GDM1 (cell line): ENCODE measurements at regions not wholly inside any gene's neighbourhood (a gene's known extent, or its start where the extent isn't known, plus 50 kb on each side); places are given as distances from the start of the nearest gene placed in this dataset.
"Not testable (repeated sequence)": the region's sequence is repeated elsewhere in the genome, so short reads cannot be mapped to it uniquely, and the experiment has no call there.

ENCODE experiments used
- DNase-seq: peaks from one replicate; lab custom pipeline; 2025; lab: John Stamatoyannopoulos, UW

- peak; percentile 55 for DNase-seq
These were observed 83.2 kb downstream of the MANEA start for GRCh38 chr6:95660544-95660943.

DNA sequence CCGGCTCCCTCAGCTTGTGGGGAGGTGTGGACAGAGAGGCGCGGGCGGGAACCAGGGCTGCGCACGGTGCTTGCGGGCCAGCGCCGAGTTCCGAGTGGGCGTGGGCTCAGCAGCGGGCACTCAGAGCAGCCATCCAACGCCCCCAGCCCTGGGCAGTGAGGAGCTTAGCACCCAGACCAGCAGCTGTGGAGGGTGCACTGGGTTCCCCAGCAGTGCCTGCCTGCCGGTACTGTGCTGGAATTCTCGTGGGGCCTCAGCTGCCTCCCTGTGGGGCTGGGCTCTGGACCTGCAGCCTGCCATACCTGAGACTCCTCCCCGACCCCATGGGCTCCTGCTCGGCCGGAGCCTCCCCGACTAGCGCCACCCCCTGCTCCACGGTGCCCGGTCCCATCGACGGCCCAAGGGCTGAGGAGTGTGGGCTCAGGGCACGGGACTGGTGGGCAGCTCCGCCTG is 92.7 kb downstream of the MANEA start:
- DNase-seq = no peak

DNA sequence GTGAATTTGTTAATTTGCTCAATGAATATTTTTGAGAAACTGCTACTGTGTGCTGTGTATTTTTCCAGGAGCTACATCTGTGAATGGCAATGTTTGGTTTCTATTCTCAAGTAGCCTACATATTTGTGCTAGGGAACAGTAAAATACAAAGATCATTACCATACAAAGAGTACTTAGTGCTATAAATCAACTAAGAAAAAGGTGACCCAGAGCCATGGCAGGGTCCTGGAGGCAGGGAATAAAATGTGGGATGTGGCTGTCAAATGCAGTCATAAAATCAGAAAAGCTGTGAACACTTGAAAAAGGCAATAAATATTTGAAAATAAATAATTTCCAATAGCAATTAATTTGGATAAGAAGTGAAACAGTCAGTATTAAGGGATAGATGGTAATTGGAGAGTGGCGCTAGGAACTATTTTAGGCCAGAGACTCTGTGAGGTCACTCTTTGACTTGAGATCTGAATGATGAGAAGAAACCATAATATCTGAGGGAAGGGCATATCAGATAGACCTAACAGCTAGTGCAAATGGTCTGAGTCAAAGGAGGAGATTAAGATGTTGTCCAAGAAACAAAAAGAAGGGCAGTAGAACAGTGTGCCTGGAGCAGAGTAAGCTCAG is 98.8 kb downstream of the MANEA start:
- DNase-seq = no peak

GRCh38 chr6:95679981-95680380 is 102.6 kb downstream of the MANEA start:
- no peak for DNase-seq

DNA sequence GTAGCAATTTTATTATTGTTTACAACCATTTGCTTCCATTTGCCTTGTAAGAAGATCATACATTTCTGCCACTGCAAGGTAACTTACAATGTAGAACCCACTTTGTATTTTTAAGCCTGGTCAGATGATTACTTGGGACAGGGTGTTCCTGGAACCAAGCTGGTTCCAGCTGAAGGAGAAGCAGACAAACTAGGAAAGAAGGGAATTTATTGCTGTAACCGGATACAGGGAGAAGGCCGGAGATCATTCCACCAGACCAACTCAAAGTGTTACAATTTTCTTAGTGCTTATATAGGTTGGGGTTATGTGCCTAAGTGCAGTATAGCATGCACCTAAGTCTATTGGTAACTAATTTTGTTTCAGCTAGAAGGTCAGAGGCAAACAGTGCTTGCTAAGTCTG is 104.4 kb downstream of the MANEA start:
- no peak for DNase-seq

GRCh38 chr6:95682476-95682875 is 105.1 kb downstream of the MANEA start:
- no peak for DNase-seq

DNA sequence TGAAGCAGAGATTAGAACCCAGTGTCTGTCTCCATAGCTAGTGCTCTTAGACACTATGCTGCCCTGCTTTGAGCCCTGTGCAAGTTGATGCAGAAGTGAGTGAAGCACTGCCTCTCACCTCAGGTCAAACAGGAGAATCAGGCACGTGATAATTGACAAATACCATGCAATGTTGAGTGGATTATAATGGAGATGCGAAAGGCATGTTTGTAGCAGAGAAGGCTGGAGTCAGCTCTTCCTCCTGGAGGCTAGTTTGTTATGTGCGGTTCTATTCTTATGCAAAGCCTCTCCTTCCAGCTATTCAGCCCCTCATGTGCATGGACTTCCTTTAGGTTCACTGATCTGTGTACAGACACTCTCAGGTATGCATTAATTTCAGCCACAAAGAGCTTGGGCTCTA is 108.5 kb downstream of the MANEA start:
- DNase-seq = no peak

DNA sequence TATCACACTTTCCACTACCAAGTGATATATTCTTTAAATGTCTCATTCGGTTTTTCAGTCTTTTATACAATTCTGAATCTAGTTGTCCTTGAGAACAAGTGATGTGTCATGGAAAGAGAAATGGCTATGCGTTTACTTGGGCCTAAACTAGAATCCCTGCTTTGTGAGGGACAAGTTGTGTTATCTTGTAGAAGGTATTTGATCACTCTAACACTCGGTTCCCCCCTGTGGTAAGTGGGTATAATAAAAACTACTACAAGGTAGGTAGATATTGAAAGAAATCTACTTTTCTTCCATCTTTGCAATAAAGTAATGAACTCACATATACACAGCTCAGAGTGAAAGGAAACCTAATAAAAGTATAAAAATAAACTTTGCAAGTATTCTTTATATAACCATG is 108.9 kb downstream of the MANEA start:
- no peak for DNase-seq

DNA sequence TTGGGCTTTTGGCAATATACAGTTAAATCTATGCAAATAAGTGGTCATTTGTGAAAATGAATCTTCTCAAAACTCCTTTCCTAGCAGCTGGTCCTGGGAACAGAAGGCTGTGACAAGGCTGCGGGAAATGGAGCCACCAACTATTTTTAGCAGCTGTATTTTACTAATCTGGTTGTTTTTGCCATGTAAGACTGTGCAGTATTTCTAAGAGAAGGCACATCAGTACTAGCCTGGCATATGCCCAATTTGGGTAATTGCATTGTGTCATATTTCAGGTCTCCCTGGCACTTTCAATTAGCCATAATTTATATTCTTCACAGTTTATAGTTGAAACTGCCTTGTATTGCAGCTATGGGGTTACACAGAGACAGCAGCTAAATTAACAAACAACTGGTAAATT is 109.6 kb downstream of the MANEA start:
- DNase-seq = no peak

GRCh38 chr6:95687839-95688238 is 110.5 kb downstream of the MANEA start:
- DNase-seq = no peak

DNA sequence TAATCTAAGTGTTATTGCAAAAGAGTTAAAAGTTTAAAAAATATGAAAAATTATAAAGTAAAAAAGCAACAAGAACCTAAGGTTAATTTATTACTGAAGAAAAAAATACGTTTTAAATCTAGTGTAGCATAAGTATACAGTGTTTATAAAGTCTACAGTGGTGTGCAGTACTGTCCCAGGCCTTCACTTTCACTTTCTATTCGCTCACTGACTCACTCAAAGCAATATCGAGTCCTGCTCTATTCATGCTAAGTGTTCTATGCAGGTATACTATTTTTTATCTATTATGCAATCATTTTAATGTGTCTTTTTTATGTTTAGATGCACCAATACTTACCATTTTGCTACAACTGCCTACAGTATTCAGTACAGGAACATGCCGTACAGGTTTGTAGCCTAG is 113.0 kb downstream of the MANEA start:
- DNase-seq = no peak

DNA sequence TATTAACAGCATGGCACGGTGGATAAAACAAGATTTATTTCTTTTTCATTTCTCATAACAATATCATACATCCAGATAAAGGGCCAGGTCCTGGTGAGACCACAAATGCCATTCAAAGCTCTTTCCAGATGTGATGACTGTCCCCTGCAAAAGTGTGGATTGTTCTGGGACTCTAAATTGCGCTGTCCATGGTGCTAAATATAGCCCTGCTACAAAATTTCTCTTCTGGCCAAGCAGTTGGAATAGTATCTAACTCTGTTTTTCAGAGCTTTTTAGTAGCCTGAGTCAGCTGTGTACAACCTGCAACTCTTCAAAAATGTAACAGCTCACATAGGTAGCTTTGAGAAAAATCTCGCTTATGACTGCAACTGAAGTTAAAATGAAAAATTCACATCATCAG is 115.8 kb downstream of the MANEA start:
- no peak for DNase-seq

DNA sequence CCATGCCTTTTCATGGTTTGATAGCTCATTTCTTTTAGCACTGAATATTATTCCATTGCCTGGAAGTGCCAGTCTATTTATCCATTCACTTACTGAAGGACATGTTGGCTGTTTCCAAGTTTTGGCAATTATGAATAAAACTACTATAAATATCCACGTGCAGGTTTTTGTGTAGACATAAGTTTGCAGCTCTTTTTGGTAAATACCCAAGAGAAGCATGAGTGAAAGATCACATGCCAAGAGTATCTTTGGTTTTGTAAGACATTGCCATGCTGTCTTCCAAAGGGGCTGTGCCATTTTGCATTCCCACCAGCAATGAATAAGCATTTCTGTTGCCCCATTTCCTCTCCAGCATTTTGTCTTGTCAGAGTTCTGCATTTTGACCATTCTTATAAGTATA is 120.9 kb downstream of the MANEA start:
- DNase-seq = no peak

DNA sequence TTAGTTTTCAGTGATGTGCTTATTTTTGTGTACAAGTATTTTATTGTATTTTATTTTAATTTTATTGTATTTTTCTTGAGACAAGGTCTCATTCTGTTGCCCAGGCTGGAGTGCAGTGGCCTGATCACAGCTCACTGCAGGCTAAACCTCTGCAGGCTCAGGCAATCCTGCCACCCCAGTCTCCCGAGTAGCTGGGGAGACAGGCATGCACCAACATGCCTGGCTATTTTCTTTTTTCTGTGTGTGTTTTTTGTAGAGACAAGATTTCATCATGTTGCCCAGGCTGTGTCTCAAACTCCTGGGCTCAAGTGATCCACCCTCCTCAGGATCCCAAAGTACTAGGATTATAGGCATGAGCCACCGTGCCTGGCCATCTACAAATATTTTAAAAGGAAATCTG is 146.3 kb downstream of the MANEA start:
- DNase-seq = no peak

GRCh38 chr6:95725344-95725743 is 148.0 kb downstream of the MANEA start:
- DNase-seq = no peak

DNA sequence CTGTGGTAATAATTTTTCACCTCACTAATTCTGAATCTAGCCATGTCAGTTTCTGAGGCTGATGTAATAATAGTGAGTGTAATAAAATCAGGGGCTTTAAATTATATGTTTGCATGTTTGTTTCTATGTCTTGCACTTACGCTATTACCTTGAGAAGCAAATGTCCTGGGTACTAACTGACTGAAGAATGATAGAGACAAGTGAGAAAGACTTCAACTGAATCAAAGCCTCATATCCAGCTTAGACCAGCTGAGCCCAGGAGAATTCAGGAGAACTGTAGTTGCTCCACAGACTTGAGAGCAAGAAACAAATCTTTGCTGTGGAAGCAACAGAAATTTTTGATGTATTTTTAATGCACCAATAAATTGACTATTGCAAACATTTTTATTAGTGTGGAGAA is 162.8 kb downstream of the MANEA start:
- no peak for DNase-seq

- DNase-seq = no peak
These were observed 163.7 kb downstream of the MANEA start for GRCh38 chr6:95741045-95741444.

DNA sequence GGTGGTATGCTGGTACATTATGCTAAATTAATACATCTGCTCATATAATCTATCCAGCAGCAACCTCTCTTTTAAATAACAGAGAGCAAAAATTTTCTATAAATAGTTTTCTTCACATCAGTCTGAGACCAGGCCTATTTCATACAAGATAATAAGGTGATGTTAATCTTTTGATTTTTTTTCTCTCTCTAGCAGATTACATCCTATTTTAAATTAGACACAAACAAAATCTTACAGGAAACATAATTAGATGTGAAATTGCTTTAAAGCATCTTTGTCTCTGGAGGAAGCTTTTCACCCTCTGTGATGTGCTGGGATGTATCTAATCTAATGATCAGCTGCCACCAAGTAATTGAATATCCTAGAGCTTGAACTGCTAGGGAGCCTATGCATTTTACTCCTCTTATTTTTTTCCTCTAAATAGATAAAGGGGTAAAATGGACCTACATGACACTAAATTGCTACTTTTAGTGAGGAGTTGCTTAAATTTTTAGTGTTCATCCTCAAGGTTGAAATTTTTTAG is 165.5 kb downstream of the MANEA start:
- no peak for DNase-seq

DNA sequence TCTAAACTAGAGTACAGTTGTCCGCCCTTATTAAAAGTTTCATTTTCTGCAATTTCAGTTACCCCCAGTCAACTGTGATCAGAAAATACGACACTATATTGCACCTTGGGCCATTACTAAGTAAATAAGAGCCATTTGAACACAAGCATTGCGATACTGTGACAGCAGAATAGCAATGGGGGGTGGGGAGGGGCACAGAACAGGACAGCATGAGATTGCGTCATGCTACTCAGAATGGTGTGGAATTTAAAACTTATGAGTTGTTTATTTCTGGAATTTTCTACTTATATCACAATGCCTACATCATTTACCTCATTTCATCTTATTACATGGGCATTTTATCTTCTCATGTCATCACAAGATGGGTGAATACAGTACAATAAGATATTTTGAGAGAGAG is 166.3 kb downstream of the MANEA start:
- DNase-seq = no peak

DNA sequence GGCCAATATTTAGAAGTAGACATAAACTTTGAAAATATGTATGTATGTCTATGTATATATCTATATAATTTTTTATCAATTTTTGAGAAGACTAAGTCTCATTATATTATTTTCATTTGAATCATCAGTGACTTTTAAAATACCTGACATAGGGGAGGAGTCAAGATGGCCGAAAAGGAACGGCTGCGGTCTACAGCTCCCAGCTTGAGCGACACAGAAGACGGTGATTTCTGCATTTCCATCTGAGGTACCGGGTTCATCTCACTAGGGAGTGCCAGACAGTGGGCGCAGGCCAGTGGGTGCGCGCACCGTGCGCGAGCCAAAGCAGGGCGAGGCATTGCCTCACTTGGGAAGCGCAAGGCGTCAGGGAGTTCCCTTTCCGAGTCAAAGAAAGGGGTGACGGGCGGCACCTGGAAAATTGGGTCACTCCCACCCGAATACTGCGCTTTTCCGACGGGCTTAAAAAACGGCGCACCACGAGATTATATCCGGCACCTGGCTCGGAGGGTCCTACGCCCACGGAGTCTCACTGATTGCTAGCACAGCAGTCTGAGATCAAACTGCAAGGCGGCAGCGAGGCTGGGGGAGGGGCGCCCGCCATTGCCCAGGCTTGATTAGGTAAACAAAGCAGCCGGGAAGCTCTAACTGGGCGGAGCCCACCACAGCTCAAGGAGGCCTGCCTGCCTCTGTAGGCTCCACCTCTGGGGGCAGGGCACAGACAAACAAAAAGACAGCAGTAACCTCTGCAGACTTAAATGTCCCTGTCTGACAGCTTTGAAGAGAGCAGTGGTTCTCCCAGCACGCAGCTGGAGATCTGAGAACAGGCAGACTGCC is 181.1 kb downstream of the MANEA start:
- not testable (repeated sequence) for DNase-seq

DNA sequence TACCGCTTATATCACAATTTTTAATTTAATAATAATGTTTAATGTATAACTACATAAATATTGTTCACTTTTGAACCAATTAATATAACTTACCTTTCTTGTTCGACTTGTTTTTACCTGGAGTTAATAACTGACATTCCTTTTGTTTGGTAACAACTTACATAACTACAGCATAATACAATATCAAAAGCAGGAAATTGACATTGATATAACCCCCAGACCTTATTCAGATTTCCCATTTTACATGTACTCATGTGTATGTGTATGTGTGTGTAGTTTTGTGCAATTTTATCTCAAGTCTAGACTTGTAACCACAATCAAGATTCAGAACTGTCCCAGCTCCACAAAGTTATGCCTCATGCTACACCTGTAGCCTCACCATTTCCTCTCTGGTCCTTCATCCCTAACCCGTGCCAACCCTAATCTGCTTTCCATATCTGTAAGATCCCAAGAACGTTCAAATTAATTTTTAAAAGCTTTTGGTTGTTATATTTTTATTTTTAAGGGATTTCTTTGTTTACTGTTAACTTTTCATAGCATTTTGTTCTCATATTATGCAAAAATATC is 190.6 kb downstream of the MANEA start:
- no peak for DNase-seq

GRCh38 chr6:95768539-95768938 is 191.2 kb downstream of the MANEA start:
- DNase-seq = no peak

GRCh38 chr6:95777338-95777737 is 200.0 kb downstream of the MANEA start:
- no peak for DNase-seq
